ENCODE measurements at regions not wholly inside any gene's neighbourhood (a gene's known extent, or its start where the extent isn't known, plus 50 kb on each side); places are given as distances from the start of the nearest gene placed in this dataset.

DNA sequence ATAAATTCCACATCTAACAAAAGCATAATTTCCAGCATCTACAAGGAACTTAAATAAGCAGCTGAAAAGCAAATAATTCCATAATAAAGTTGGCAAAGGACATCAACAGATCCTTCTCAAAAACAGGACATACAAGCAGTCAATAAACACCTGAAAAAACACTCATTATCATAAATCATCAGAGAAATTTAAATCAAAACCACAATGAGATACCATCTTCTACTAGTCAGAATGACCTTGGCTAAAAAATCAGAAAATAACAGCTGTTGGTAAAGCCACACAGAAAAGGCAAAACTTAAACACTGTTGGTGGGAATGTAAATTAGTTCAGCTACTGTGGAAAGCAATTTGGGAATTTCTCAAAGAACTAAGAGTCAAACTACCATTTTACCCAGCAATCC, 1371.1 kb upstream of the ACO1 start:
- no peak for TF ChIP-seq CTCF (IDR thresholded peaks at IDR 0.05; ENCODE audit: insufficient read depth, low read length, poor library complexity, severe bottlenecking)
- Histone ChIP-seq H3K36me3 (ENCODE audit: control insufficient read depth, insufficient read depth, low read length) (no peaks in the 10 kb centered on the region), H3K27me3 (ENCODE audit: control insufficient read depth, insufficient read depth, low read length) (no peaks in the 10 kb centered on the region), H3K4me3 (ENCODE audit: low read depth, low read length) (no peak overlapping the region)
- DNase-seq (ENCODE audit: low read depth): no peak

GRCh38 chr9:31023847-31024246, 1360.6 kb upstream of the ACO1 start:
- no peak for TF ChIP-seq CTCF (IDR thresholded peaks at IDR 0.05; ENCODE audit: insufficient read depth, low read length, poor library complexity, severe bottlenecking)
- H3K36me3 ChIP-seq (ENCODE audit: control insufficient read depth, insufficient read depth, low read length): no peaks in the 10 kb centered on the region
- H3K27me3 ChIP-seq (ENCODE audit: control insufficient read depth, insufficient read depth, low read length): no peaks in the 10 kb centered on the region
- no peak for DNase-seq (ENCODE audit: low read depth)
- H3K4me3 ChIP-seq (ENCODE audit: low read depth, low read length): no peak overlapping the region

DNA sequence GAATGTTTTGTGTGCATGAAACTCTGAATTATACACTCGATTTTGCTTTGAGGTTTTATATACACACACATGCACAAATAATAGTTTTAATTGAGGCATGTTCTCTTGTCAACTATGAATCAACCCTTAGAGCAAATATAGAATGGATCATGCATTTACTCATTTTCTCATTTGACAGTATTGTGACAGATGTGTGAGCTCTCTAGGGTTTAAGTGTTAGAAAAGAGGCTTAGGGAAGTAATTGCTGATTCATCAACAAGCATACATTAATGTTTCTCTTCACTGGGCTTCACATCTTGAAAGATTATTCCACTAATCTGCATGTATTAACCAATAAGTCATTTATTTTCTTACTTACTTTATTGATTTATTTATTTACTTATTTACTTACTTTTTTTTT, 1356.8 kb upstream of the ACO1 start:
- DNase-seq (ENCODE audit: low read depth): no peak
- no peak overlapping the region for H3K4me3 ChIP-seq (ENCODE audit: low read depth, low read length)
- H3K27me3 ChIP-seq (ENCODE audit: control insufficient read depth, insufficient read depth, low read length): no peaks in the 10 kb centered on the region
- H3K36me3 ChIP-seq (ENCODE audit: control insufficient read depth, insufficient read depth, low read length): no peaks in the 10 kb centered on the region
- no peak for TF ChIP-seq CTCF (IDR thresholded peaks at IDR 0.05; ENCODE audit: insufficient read depth, low read length, poor library complexity, severe bottlenecking)

DNA sequence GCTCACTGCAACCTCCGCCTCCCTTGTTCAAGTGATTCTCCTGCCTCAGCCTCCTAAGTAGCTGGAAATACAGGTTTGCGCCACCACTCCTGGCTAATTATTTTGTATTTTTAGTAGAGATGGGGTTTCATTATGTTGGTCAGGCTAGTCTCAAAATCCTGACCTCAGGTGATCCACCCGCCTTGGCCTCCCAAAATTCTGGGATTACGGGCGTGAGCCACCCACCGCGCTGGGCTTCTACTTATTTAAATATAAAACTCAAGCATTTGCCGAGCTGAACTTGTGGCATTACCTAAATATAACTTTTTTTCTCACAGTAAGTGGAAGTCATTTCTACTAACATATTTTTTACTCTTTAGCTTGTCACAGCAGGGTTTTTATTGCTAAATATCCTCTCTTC, 1356.3 kb upstream of the ACO1 start:
- no peak for TF ChIP-seq CTCF (IDR thresholded peaks at IDR 0.05; ENCODE audit: insufficient read depth, low read length, poor library complexity, severe bottlenecking)
- no peaks in the 10 kb centered on the region for H3K36me3 ChIP-seq (ENCODE audit: control insufficient read depth, insufficient read depth, low read length)
- H3K4me3 ChIP-seq (ENCODE audit: low read depth, low read length): no peak overlapping the region
- H3K27me3 ChIP-seq (ENCODE audit: control insufficient read depth, insufficient read depth, low read length): no peaks in the 10 kb centered on the region
- DNase-seq (ENCODE audit: low read depth): no peak

DNA sequence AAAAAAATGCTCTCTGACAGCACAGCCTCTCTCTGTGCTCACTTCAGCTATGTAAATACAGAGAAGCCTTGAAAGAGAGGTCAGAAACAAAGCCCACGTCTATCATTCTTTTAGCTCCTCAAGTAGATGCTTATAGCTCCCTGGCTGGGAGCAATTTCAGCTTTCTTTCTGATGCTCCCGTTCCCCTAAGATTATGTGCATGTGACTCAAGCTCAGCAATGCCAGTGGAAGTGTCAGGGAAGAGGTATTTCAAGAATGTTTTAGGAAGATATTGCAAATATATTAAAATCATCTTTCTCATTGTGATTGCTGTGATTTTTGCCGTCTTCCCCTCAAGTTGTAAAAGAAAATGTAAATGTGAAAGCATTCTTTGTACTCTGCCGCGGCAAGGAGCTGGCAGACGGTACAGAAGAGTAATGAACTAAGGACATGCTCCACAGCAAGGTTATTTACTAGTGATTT, 1353.7 kb upstream of the ACO1 start:
- DNase-seq (ENCODE audit: low read depth): no peak
- no peaks in the 10 kb centered on the region for H3K36me3 ChIP-seq (ENCODE audit: control insufficient read depth, insufficient read depth, low read length)
- TF ChIP-seq CTCF (IDR thresholded peaks at IDR 0.05; ENCODE audit: insufficient read depth, low read length, poor library complexity, severe bottlenecking): no peak
- H3K4me3 ChIP-seq (ENCODE audit: low read depth, low read length): no peak overlapping the region
- no peaks in the 10 kb centered on the region for H3K27me3 ChIP-seq (ENCODE audit: control insufficient read depth, insufficient read depth, low read length)

GRCh38 chr9:31032206-31032605, 1352.2 kb upstream of the ACO1 start:
- H3K36me3 ChIP-seq (ENCODE audit: control insufficient read depth, insufficient read depth, low read length): no peaks in the 10 kb centered on the region
- no peak for DNase-seq (ENCODE audit: low read depth)
- no peaks in the 10 kb centered on the region for H3K27me3 ChIP-seq (ENCODE audit: control insufficient read depth, insufficient read depth, low read length)
- H3K4me3 ChIP-seq (ENCODE audit: low read depth, low read length): no peak overlapping the region
- TF ChIP-seq CTCF (IDR thresholded peaks at IDR 0.05; ENCODE audit: insufficient read depth, low read length, poor library complexity, severe bottlenecking): no peak

Data from kidney epithelial cell (primary cell).